H54 (cell line): ENCODE measurements at regions not wholly inside any gene's neighbourhood (a gene's known extent, or its start where the extent isn't known, plus 50 kb on each side); places are given as distances from the start of the nearest gene placed in this dataset.
A peak's percentile ranks its signal among the peaks of the same experiment; 100 is the strongest.

Experiments used
- DNase-seq: peaks from one replicate; pipeline ENCODE4 v3.0.0; 2011; ENCODE audit warnings: low spot score, mixed read lengths; ENCODE audit not compliant: insufficient read length
- FAIRE-seq: peaks from 3 replicates; lab custom pipeline; 2011; peaks lifted over from hg19 to GRCh38; lab: Jason Lieb, UNC
- POLR2A ChIP-seq: IDR thresholded peaks from 2 replicates; pipeline ENCODE4 v1.6.1; 2011; ENCODE audit warnings: low read depth, mild to moderate bottlenecking, low read length

GRCh38 chr1:225707824-225708223, 54.9 kb upstream of the ENAH start:
- TF ChIP-seq POLR2A = no peak
- FAIRE-seq (no peak), DNase-seq (no peak)

GRCh38 chr1:225709101-225709500, 56.2 kb upstream of the ENAH start:
- no peak for TF ChIP-seq POLR2A
- FAIRE-seq (no peak), DNase-seq (no peak)

GRCh38 chr1:225710804-225711203, 57.9 kb upstream of the ENAH start:
- no peak for TF ChIP-seq POLR2A
- DNase-seq = peak; percentile 82
- FAIRE-seq = peak; percentile 65

GRCh38 chr1:225711236-225711937, 58.5 kb upstream of the ENAH start:
- no peak for DNase-seq
- no peak for FAIRE-seq
- no peak for TF ChIP-seq POLR2A

- TF ChIP-seq POLR2A = no peak
- DNase-seq (no peak), FAIRE-seq (no peak)
Measured at GRCh38 chr1:225712391-225712790, 59.5 kb upstream of the ENAH start.

- TF ChIP-seq POLR2A = no peak
- DNase-seq (no peak), FAIRE-seq (no peak)
Measured at GRCh38 chr1:225713281-225713680, 60.4 kb upstream of the ENAH start.

GRCh38 chr1:225720937-225721336, 56.7 kb upstream of the SRP9 start:
- no peak for DNase-seq
- no peak for TF ChIP-seq POLR2A
- no peak for FAIRE-seq

GRCh38 chr1:225724251-225724650, 53.4 kb upstream of the SRP9 start:
- FAIRE-seq (no peak), DNase-seq (no peak)
- no peak for TF ChIP-seq POLR2A
